Peyer's patch (tissue), 4 donors: ENCODE measurements at regions not wholly inside any gene's neighbourhood (a gene's known extent, or its start where the extent isn't known, plus 50 kb on each side); places are given as distances from the start of the nearest gene placed in this dataset.

ENCODE experiments used
- CTCF ChIP-seq, 6 experiments: fragments of 450-650 bp in 4 of 6; fragments of 200-600 bp in 2 of 6; sonication (generic) in 1 of 6; IDR thresholded peaks; one replicate each; pipeline ENCODE4 v1.5.1; 2017 to 2019; ENCODE audit warnings: antibody characterized with exemption in 6 of 6, mild to moderate bottlenecking in 3 of 6, moderate library complexity in 1 of 6
- POLR2A ChIP-seq, 2 donors: fragments of 450-650 bp; IDR thresholded peaks; one replicate each; pipeline ENCODE4 v1.5.1; 2017; ENCODE audit warnings: antibody characterized with exemption in 2 of 2, mild to moderate bottlenecking in 2 of 2, moderate library complexity in 2 of 2

GRCh38 chr4:112845386-112845785, 204.1 kb upstream of the ANK2 start:
- TF ChIP-seq POLR2A (IDR thresholded peaks at IDR 0.05) (no peak), CTCF (IDR thresholded peaks at IDR 0.05) (no peak)
